ENCODE measurements at regions not wholly inside any gene's neighbourhood (a gene's known extent, or its start where the extent isn't known, plus 50 kb on each side); places are given as distances from the start of the nearest gene placed in this dataset.

DNA sequence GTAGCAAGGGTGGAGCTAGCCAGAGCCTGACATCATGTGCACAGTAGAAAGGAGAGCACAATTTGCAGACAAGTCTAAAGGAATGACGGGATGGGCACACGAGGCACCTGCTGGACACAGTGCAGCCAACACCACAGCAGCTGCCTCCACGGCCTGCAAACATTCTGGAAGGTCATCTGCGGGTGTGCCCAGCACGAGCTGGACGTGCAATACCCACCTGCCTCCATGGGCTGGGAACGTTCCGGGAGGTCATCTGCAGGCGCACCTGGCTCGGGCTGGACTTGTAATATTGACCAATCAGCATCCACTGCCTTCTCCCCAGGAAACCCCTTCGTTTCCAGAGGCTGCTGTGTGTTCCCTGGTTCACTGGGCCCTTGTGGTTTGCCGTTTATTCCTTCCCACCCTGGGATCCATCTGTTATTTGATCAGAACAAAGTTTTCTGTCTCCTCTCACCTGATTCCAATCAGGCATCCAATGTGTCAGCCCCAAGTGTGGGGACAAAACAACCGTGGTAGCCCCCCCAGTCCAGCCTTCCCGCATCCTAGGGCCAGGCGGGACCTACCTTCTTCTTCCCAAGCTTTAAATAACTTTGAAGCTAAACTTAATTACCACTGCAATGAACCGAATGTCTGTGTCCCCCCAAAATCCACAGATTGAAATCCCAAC is 243.4 kb upstream of the PPP2R2D start:
- TF ChIP-seq, protein P1, sequence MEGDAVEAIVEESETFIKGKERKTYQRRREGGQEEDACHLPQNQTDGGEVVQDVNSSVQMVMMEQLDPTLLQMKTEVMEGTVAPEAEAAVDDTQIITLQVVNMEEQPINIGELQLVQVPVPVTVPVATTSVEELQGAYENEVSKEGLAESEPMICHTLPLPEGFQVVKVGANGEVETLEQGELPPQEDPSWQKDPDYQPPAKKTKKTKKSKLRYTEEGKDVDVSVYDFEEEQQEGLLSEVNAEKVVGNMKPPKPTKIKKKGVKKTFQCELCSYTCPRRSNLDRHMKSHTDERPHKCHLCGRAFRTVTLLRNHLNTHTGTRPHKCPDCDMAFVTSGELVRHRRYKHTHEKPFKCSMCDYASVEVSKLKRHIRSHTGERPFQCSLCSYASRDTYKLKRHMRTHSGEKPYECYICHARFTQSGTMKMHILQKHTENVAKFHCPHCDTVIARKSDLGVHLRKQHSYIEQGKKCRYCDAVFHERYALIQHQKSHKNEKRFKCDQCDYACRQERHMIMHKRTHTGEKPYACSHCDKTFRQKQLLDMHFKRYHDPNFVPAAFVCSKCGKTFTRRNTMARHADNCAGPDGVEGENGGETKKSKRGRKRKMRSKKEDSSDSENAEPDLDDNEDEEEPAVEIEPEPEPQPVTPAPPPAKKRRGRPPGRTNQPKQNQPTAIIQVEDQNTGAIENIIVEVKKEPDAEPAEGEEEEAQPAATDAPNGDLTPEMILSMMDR (IDR thresholded peaks at IDR 0.05; ENCODE audit: borderline replicate concordance, insufficient read depth, low read depth, low read length), result no peak
- no peak overlapping the region for H3K4me3 ChIP-seq (ENCODE audit: low read depth, low read length)

DNA sequence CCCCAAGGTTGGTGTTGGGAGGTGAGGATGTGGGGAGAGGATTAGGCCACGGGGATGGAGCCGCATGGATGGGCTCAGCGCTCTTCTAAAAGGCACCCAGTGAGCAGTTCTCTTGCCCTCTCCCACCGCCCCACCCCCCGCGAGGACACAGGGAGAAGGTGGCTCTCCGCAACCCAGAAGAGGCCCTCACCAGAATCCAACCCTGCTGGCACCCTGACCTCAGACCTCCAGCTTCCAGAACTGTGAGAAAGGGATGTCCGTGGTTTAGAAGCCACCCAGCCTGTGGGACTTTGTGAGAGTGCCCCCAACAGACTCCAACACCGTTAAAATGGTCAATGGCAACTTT is 242.8 kb upstream of the PPP2R2D start:
- H3K4me3 ChIP-seq (ENCODE audit: low read depth, low read length), result no peak overlapping the region

DNA sequence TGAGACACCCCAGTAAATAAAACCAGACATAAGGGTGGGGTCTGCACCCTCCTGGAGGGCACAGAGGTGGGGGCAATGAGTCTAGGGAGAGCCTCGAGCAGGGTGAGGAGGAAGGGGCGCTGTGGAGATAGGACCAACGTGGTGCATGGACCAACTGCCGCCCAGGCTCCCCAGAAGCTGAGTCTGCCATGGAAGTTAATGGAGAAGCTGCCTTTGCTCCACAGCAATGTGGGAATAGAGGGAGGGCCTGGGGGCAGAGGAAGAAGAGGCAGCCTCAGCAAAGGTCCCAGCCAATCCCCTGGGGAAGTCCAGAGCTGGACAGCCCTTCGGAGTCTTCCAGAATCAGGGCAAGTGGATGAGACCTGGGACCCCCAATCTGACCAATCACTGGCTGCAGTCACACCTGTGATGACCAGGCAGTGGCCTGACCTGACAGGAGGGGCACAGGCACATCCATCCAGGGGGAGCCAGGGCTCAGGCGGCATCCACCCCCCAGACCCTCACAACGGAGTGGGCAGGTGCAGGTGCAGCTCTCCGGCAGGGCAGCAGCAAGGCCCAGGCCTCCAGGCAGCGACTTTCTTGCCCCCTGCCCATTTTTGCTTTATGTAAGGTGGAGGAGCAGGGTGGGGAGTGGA is 242.2 kb upstream of the PPP2R2D start:
- TF ChIP-seq, protein P1 (IDR thresholded peaks at IDR 0.05; ENCODE audit: borderline replicate concordance, insufficient read depth, low read depth, low read length), result no peak
- H3K4me3 ChIP-seq (ENCODE audit: low read depth, low read length), result no peak overlapping the region

More for the DNA sequence above, 242.8 kb upstream of the PPP2R2D start:
- TF ChIP-seq, protein P1 (IDR thresholded peaks at IDR 0.05; ENCODE audit: borderline replicate concordance, insufficient read depth, low read depth, low read length), result no peak

DNA sequence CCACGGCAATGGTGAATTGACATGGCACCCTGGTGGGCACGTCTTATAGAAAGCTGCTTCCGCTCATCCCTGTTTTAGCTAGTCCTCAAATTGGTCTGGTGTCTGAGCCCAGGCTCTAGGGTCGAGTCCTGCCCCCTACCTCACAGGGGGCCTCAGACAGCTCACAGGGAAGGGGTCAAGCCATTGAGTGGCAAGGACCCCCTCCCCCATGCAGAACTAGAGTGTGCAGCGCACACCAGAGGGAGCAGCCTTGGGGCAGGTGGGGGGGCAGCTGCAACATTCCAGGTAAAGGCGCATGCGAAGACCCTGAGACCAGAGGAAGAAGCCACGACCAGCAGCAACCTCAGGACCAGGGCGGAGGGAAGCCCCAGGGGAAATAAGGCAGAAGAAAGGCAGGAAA is 240.4 kb upstream of the PPP2R2D start:
- no peak overlapping the region for H3K4me3 ChIP-seq (ENCODE audit: low read depth, low read length)
- TF ChIP-seq, protein P1 (IDR thresholded peaks at IDR 0.05; ENCODE audit: borderline replicate concordance, insufficient read depth, low read depth, low read length), result no peak

DNA sequence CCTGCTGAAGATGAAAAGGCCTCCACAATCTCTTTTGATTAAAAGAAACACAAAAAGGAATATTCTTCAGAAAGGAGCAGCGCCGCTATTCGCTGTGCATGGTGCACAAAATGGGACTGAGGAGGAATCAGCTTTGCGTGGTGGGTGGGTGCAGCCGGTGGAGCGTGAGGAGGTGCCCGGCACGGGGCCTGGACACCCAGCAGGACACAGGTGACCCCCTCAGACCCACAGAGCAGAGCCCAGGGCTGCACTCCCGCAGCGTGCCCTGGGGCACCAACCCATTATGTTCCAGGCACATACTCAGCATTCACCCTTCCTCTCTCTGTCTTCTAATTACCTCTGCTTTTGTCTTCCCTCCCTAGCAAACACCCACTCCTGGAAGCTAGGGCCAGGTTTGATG is 238.0 kb upstream of the PPP2R2D start:
- H3K4me3 ChIP-seq (ENCODE audit: low read depth, low read length), result no peak overlapping the region

DNA sequence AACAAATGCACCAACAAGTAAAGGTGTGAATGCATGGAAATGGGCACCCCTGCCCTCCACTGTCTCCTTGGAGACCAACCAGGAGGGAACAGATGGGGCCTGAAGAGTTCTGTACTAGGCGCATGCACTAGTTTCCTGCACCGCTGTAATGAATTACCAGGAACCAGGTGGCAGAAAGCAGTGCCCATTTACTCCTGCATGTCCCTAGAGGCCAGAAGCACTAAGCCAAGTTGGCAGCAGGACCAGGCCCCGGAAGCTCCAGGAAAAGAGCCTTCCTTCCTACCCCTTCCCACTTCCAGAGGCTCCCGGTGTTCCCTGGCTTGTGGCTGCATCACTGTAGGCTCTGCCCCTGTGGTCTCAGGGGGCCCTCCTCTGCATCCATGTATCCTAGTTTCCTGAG is 237.5 kb upstream of the PPP2R2D start:
- no peak overlapping the region for H3K4me3 ChIP-seq (ENCODE audit: low read depth, low read length)
- TF ChIP-seq, protein P1 (IDR thresholded peaks at IDR 0.05; ENCODE audit: borderline replicate concordance, insufficient read depth, low read depth, low read length), result no peak

More for the DNA sequence above, 238.0 kb upstream of the PPP2R2D start:
- TF ChIP-seq, protein P1 (IDR thresholded peaks at IDR 0.05; ENCODE audit: borderline replicate concordance, insufficient read depth, low read depth, low read length), result no peak

DNA sequence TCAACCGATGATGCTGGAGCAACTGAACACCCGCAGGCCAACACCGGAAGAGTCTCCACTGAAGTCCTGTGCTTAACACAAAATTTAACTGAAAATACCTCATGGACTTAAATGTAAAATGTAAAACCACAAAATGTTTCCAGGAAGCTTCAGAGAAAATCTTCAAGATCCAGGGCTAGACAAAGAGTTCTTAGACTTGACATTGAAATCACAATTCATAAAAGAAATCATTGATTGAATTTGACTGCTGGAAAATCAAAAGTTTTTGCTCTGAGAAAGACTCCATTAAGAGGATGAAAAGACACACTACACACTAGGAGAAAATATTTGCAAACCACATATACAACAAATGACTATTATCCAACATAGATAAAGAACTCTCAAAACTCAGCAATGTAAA is 234.7 kb upstream of the PPP2R2D start:
- no peak overlapping the region for H3K4me3 ChIP-seq (ENCODE audit: low read depth, low read length)

More for the DNA sequence above, 234.7 kb upstream of the PPP2R2D start:
- TF ChIP-seq, protein P1 (IDR thresholded peaks at IDR 0.05; ENCODE audit: borderline replicate concordance, insufficient read depth, low read depth, low read length), result no peak
